ENCODE measurements at regions not wholly inside any gene's neighbourhood (a gene's known extent, or its start where the extent isn't known, plus 50 kb on each side); places are given as distances from the start of the nearest gene placed in this dataset.

DNA sequence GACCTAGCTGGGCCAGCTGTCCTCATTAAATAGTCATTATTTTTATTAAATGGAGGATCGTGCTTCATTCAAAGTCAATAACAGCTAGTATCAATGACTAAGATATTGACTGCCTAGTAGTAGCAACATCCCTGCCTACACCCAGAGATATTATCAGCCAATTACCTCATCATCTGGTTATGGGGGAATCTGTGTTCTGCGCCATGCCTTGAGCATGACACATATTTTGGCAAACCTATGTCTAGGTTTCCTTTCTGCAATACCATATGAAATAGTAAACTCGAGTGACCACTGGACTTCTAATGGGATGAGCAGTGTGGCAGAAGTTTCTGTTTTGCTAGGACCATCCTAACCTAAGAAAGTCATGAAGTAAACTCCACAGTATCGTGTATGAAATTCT is 50.0 kb upstream of the AADAT start:
- H2AFZ ChIP-seq (ENCODE audit: low read depth, low read length) = no peak overlapping the region
- DNase-seq (ENCODE audit: extremely low read depth in 1 of 4, low spot score in 3 of 4) = no peak
- no peak overlapping the region for H3K4me3 ChIP-seq
- H3K27ac ChIP-seq (ENCODE audit: extremely low read depth, low read depth, low read length) = no peak overlapping the region
- no peak for ATAC-seq
- no peak overlapping the region for H3K9ac ChIP-seq (ENCODE audit: insufficient read depth in 1 of 2, low read depth in 2 of 2, low read length in 2 of 2)
- FAIRE-seq = no peak
- no peaks in the 10 kb centered on the region for H3K27me3 ChIP-seq (ENCODE audit: control insufficient read depth in 2 of 2, insufficient read depth in 2 of 2, low read length in 2 of 2)
- intact Hi-C loops (cut with micrococcal nuclease) (loop anchor here (2.0 kb wide), 1 partner anchor 1895 kb away; no protein-coding TSS in a partner anchor), in situ Hi-C loops (cut with MboI) (no loop called here)
- no peak for TF ChIP-seq TCFL5 (CRISPR knock-in tag; conservative IDR thresholded peaks at IDR 0.05)
- no peak for TF ChIP-seq NFXL1 (CRISPR knock-in tag; IDR thresholded peaks at IDR 0.05)
- no peak for TF ChIP-seq NCOA2 (IDR thresholded peaks at IDR 0.05; ENCODE audit: partially characterized antibody in 2 of 2)
- TF ChIP-seq NRF1 (conservative IDR thresholded peaks at IDR 0.05 in 1 of 2, IDR thresholded peaks at IDR 0.05 in 1 of 2) = no peak
- TF ChIP-seq ZNF589 (CRISPR knock-in tag; IDR thresholded peaks at IDR 0.05; ENCODE audit: low read depth) = no peak
- no peak for TF ChIP-seq XRCC4 (IDR thresholded peaks at IDR 0.05; ENCODE audit: extremely low read depth, insufficient read depth, insufficient read length)
- no peak for TF ChIP-seq ZNF57 (CRISPR knock-in tag; IDR thresholded peaks at IDR 0.05)
- TF ChIP-seq ZSCAN32 (CRISPR knock-in tag; IDR thresholded peaks at IDR 0.05) = no peak
- no peak for TF ChIP-seq POLR2AphosphoS5 (IDR thresholded peaks at IDR 0.05; ENCODE audit: control insufficient read depth, insufficient read depth, low read depth, low read length)
- no peak for TF ChIP-seq BMI1 (IDR thresholded peaks at IDR 0.05; ENCODE audit: low read length)
- no peak for TF ChIP-seq KAT7 (CRISPR knock-in tag; IDR thresholded peaks at IDR 0.05; ENCODE audit: borderline replicate concordance)
- no peak for TF ChIP-seq RBFOX2 (IDR thresholded peaks at IDR 0.05; ENCODE audit: low read depth, low read length)
- TF ChIP-seq, protein P1, sequence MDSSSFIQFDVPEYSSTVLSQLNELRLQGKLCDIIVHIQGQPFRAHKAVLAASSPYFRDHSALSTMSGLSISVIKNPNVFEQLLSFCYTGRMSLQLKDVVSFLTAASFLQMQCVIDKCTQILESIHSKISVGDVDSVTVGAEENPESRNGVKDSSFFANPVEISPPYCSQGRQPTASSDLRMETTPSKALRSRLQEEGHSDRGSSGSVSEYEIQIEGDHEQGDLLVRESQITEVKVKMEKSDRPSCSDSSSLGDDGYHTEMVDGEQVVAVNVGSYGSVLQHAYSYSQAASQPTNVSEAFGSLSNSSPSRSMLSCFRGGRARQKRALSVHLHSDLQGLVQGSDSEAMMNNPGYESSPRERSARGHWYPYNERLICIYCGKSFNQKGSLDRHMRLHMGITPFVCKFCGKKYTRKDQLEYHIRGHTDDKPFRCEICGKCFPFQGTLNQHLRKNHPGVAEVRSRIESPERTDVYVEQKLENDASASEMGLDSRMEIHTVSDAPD (CRISPR knock-in tag; IDR thresholded peaks at IDR 0.05) = no peak
- TF ChIP-seq DDX20 (tag; IDR thresholded peaks at IDR 0.05; ENCODE audit: low read depth) = no peak
- TF ChIP-seq XRCC5 (IDR thresholded peaks at IDR 0.05; ENCODE audit: low read depth, low read length) = no peak
- TF ChIP-seq EP400 (IDR thresholded peaks at IDR 0.05) = no peak
- no peak for TF ChIP-seq ZNF609 (CRISPR knock-in tag; IDR thresholded peaks at IDR 0.05; ENCODE audit: borderline replicate concordance)
- TF ChIP-seq NFIC (IDR thresholded peaks at IDR 0.05) = no peak
- WGBS (ENCODE audit: insufficient coverage, low coverage, missing lambda C conversion rate) = 0% methylated on average over 4 of the region's 4 CpGs
- H3K9me3 ChIP-seq (replicated peaks; ENCODE audit: control insufficient read depth, insufficient read depth, low read depth, low read length) = no peaks in the 10 kb centered on the region
- ChIA-PET POLR2A (no interaction called here), CTCF (ENCODE audit: low intra/inter-chr PET ratio) (no interaction called here)
- no peak overlapping the region for H3K4me2 ChIP-seq (ENCODE audit: insufficient read depth, low read length)
- H4K20me1 ChIP-seq (replicated peaks; ENCODE audit: control insufficient read depth, insufficient read depth, low read length) = no peaks in the 10 kb centered on the region
- no peaks in the 10 kb centered on the region for H3K4me1 ChIP-seq (replicated peaks in 1 of 2; ENCODE audit: control insufficient read depth in 2 of 2, insufficient read depth in 2 of 2, low read length in 2 of 2)
- no peaks in the 10 kb centered on the region for H3K9me1 ChIP-seq (ENCODE audit: control insufficient read depth, insufficient read depth, low read length)
- no TSS peak for BruUV-seq (replicated peaks)
- H3K36me3 ChIP-seq (ENCODE audit: control insufficient read depth, insufficient read depth, low read length) = no peaks in the 10 kb centered on the region
- no peaks in the 10 kb centered on the region for H3K79me2 ChIP-seq (ENCODE audit: control insufficient read depth, insufficient read depth, low read length)

All from K562 (cell line).